ENCODE measurements at regions not wholly inside any gene's neighbourhood (a gene's known extent, or its start where the extent isn't known, plus 50 kb on each side); places are given as distances from the start of the nearest gene placed in this dataset.

DNA sequence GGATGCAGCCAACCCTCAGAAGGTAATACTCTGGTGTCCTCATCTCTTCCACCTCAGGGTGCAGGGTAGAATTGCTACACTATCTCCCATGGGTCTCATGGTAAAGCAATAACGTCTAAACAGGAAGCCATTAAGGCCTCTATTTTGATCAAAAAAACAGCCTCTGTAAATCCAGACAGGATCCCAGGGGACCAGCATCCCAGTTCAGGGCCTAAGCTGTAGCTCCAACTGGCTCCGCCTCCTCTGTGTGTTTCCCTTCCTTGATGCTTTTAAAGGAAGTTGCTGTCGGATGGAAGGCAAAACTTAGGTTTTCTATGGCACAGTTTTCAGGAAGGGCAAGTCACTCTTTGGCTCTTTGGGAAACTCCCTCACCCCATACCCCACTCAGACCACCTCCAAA is 222.0 kb downstream of the MAFB start:
- ChIA-PET CTCF (no interaction called here), POLR2A (no interaction called here)
- Histone ChIP-seq H3K27ac (ENCODE audit: extremely low read depth, low read depth, low read length) (no peak overlapping the region), H3K9me3 (ENCODE audit: control insufficient read depth, insufficient read depth, low read depth, low read length) (no peaks in the 10 kb centered on the region), H3K36me3 (ENCODE audit: control insufficient read depth in 2 of 2, insufficient read depth in 1 of 2, low read length in 2 of 2) (no peaks in the 10 kb centered on the region), H3K4me1 (ENCODE audit: control insufficient read depth, insufficient read depth, low read length) (no peaks in the 10 kb centered on the region), H3K4me3 (ENCODE audit: low read depth, low read length) (no peak overlapping the region)
- TF ChIP-seq, protein P1, sequence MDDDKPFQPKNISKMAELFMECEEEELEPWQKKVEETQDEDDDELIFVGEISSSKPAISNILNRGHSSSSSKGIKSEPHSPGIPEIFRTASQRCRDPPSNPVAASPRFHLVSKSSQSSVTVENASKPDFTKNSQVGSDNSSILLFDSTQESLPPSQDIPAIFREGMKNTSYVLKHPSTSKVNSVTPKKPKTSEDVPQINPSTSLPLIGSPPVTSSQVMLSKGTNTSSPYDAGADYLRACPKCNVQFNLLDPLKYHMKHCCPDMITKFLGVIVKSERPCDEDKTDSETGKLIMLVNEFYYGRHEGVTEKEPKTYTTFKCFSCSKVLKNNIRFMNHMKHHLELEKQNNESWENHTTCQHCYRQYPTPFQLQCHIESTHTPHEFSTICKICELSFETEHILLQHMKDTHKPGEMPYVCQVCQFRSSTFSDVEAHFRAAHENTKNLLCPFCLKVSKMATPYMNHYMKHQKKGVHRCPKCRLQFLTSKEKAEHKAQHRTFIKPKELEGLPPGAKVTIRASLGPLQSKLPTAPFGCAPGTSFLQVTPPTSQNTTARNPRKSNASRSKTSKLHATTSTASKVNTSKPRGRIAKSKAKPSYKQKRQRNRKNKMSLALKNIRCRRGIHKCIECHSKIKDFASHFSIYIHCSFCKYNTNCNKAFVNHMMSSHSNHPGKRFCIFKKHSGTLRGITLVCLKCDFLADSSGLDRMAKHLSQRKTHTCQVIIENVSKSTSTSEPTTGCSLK (tag by site-specific recombination; IDR thresholded peaks at IDR 0.05) = no peak
- no peak for TF ChIP-seq IKZF3 (tag by site-specific recombination; IDR thresholded peaks at IDR 0.05)
- TF ChIP-seq, protein P2, sequence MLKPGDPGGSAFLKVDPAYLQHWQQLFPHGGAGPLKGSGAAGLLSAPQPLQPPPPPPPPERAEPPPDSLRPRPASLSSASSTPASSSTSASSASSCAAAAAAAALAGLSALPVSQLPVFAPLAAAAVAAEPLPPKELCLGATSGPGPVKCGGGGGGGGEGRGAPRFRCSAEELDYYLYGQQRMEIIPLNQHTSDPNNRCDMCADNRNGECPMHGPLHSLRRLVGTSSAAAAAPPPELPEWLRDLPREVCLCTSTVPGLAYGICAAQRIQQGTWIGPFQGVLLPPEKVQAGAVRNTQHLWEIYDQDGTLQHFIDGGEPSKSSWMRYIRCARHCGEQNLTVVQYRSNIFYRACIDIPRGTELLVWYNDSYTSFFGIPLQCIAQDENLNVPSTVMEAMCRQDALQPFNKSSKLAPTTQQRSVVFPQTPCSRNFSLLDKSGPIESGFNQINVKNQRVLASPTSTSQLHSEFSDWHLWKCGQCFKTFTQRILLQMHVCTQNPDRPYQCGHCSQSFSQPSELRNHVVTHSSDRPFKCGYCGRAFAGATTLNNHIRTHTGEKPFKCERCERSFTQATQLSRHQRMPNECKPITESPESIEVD (tag by site-specific recombination; IDR thresholded peaks at IDR 0.05) = no peak
- no peak for TF ChIP-seq ZXDB (tag by site-specific recombination; IDR thresholded peaks at IDR 0.05)
- TF ChIP-seq ZBTB7A (tag by site-specific recombination; IDR thresholded peaks at IDR 0.05; ENCODE audit: low read depth) = no peak
- TF ChIP-seq, protein P3, sequence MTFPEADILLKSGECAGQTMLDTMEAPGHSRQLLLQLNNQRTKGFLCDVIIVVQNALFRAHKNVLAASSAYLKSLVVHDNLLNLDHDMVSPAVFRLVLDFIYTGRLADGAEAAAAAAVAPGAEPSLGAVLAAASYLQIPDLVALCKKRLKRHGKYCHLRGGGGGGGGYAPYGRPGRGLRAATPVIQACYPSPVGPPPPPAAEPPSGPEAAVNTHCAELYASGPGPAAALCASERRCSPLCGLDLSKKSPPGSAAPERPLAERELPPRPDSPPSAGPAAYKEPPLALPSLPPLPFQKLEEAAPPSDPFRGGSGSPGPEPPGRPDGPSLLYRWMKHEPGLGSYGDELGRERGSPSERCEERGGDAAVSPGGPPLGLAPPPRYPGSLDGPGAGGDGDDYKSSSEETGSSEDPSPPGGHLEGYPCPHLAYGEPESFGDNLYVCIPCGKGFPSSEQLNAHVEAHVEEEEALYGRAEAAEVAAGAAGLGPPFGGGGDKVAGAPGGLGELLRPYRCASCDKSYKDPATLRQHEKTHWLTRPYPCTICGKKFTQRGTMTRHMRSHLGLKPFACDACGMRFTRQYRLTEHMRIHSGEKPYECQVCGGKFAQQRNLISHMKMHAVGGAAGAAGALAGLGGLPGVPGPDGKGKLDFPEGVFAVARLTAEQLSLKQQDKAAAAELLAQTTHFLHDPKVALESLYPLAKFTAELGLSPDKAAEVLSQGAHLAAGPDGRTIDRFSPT (tag by site-specific recombination; IDR thresholded peaks at IDR 0.05) = no peak

DNA sequence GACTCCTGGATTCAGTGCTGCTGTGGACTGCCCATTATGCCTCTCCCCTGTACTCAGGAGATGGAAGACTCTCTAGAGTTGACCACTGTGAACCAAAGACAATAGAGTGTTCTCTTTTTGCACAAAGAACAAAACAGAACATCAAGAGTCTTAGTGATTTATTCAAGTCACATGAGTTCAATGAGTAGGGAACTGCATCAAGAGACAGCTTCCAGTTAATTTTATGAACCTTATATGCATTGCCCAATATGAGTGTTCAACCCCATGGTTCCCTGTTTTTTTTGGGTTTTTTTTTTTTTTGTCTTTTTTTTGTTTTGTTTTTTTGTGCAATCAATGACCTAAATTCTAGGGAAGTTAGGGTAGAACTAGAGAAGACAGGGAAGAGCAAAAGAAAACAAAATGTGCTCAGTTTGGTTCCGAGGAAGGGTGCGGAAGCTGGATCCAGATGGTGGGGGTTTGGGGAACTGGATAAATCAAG is 224.3 kb downstream of the MAFB start:
- H3K27ac ChIP-seq (ENCODE audit: extremely low read depth, low read depth, low read length) = no peak overlapping the region
- H3K4me3 ChIP-seq (ENCODE audit: low read depth, low read length) = no peak overlapping the region
- TF ChIP-seq, protein P4, sequence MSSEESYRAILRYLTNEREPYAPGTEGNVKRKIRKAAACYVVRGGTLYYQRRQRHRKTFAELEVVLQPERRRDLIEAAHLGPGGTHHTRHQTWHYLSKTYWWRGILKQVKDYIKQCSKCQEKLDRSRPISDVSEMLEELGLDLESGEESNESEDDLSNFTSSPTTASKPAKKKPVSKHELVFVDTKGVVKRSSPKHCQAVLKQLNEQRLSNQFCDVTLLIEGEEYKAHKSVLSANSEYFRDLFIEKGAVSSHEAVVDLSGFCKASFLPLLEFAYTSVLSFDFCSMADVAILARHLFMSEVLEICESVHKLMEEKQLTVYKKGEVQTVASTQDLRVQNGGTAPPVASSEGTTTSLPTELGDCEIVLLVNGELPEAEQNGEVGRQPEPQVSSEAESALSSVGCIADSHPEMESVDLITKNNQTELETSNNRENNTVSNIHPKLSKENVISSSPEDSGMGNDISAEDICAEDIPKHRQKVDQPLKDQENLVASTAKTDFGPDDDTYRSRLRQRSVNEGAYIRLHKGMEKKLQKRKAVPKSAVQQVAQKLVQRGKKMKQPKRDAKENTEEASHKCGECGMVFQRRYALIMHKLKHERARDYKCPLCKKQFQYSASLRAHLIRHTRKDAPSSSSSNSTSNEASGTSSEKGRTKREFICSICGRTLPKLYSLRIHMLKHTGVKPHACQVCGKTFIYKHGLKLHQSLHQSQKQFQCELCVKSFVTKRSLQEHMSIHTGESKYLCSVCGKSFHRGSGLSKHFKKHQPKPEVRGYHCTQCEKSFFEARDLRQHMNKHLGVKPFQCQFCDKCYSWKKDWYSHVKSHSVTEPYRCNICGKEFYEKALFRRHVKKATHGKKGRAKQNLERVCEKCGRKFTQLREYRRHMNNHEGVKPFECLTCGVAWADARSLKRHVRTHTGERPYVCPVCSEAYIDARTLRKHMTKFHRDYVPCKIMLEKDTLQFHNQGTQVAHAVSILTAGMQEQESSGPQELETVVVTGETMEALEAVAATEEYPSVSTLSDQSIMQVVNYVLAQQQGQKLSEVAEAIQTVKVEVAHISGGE (tag by site-specific recombination; conservative IDR thresholded peaks at IDR 0.05; ENCODE audit: low read depth) = no peak
- ChIA-PET POLR2A (no interaction called here), CTCF (interaction anchor here (0.7 kb wide), 1 partner anchor 481 kb away, joined by 5 read pairs; no protein-coding TSS in a partner anchor)
- H3K36me3 ChIP-seq (ENCODE audit: control insufficient read depth in 2 of 2, insufficient read depth in 1 of 2, low read length in 2 of 2) = no peaks in the 10 kb centered on the region
- H3K9me3 ChIP-seq (ENCODE audit: control insufficient read depth, insufficient read depth, low read depth, low read length) = no peaks in the 10 kb centered on the region
- H3K4me1 ChIP-seq (ENCODE audit: control insufficient read depth, insufficient read depth, low read length) = no peaks in the 10 kb centered on the region

DNA sequence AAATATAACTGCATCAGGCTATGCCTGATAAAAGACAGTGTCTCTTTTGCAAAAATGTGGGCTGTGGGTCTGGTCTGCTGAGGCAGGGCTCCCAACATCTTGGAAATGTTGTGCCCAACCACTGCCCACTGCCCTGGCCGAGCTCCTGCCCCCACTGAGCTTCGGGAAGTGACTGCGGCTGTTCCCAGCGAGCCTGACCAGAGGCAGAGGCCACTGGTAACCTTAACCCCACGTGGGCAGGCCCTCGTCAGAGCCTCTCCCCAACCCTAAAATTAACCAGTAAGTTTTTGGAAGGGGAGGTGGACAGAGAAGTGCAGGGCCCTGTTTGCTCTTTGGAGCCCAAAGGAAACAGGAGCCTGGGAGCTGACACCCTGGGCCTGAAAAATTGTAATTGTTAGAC is 225.9 kb downstream of the MAFB start:
- Histone ChIP-seq H3K9me3 (ENCODE audit: control insufficient read depth, insufficient read depth, low read depth, low read length) (no peaks in the 10 kb centered on the region), H3K4me3 (ENCODE audit: low read depth, low read length) (no peak overlapping the region), H3K36me3 (ENCODE audit: control insufficient read depth in 2 of 2, insufficient read depth in 1 of 2, low read length in 2 of 2) (no peaks in the 10 kb centered on the region), H3K4me1 (ENCODE audit: control insufficient read depth, insufficient read depth, low read length) (no peaks in the 10 kb centered on the region), H3K27ac (ENCODE audit: extremely low read depth, low read depth, low read length) (0 out of 2 replicates have a peak overlapping the region, but pooled peaks have one; percentile 5)
- ChIA-PET CTCF (interaction anchor here (0.7 to 0.8 kb wide), 2 partner anchors 13 to 21 kb away, joined by 3 to 4 read pairs; no protein-coding TSS in a partner anchor), POLR2A (no interaction called here)
- TF ChIP-seq, protein P4 (tag by site-specific recombination; conservative IDR thresholded peaks at IDR 0.05; ENCODE audit: low read depth) = no peak
- TF ChIP-seq, protein P5, sequence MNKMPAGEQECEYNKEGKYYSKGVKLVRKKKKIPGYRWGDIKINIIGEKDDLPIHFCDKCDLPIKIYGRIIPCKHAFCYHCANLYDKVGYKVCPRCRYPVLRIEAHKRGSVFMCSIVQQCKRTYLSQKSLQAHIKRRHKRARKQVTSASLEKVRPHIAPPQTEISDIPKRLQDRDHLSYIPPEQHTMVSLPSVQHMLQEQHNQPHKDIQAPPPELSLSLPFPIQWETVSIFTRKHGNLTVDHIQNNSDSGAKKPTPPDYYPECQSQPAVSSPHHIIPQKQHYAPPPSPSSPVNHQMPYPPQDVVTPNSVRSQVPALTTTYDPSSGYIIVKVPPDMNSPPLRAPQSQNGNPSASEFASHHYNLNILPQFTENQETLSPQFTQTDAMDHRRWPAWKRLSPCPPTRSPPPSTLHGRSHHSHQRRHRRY (tag by site-specific recombination; IDR thresholded peaks at IDR 0.05) = no peak
- TF ChIP-seq FEZF1 (tag by site-specific recombination; IDR thresholded peaks at IDR 0.05) = no peak
- no peak for TF ChIP-seq ZSCAN23 (tag by site-specific recombination; IDR thresholded peaks at IDR 0.05)
- TF ChIP-seq, protein P6, sequence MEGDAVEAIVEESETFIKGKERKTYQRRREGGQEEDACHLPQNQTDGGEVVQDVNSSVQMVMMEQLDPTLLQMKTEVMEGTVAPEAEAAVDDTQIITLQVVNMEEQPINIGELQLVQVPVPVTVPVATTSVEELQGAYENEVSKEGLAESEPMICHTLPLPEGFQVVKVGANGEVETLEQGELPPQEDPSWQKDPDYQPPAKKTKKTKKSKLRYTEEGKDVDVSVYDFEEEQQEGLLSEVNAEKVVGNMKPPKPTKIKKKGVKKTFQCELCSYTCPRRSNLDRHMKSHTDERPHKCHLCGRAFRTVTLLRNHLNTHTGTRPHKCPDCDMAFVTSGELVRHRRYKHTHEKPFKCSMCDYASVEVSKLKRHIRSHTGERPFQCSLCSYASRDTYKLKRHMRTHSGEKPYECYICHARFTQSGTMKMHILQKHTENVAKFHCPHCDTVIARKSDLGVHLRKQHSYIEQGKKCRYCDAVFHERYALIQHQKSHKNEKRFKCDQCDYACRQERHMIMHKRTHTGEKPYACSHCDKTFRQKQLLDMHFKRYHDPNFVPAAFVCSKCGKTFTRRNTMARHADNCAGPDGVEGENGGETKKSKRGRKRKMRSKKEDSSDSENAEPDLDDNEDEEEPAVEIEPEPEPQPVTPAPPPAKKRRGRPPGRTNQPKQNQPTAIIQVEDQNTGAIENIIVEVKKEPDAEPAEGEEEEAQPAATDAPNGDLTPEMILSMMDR (tag by site-specific recombination; IDR thresholded peaks at IDR 0.05) = no peak
- no peak for TF ChIP-seq ZNF510 (tag by site-specific recombination; IDR thresholded peaks at IDR 0.05; ENCODE audit: insufficient replicate concordance)
- TF ChIP-seq ZNF138 (tag by site-specific recombination; IDR thresholded peaks at IDR 0.05; ENCODE audit: borderline replicate concordance) = no peak

Data from HEK293 (cell line).